ENCODE measurements at regions not wholly inside any gene's neighbourhood (a gene's known extent, or its start where the extent isn't known, plus 50 kb on each side); places are given as distances from the start of the nearest gene placed in this dataset.

DNA sequence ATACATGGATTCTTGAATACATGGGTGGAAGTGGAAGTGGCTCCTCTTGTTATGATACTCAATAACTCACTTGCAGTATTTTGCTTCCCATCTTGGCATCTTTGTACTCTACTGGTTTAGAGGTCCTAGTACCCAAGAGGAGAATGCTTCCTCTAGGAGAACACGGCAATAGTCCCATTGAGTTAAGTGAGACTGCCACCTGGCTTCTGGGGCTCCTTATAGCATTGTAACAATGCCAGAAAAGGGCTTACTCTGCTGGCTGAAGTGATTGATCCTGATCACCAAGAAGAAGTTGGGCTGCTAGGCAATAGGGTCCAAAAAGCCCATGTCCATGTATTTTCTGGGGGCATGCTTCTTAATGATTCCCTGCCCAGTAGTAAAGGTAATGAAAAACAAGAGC lies 627.6 kb upstream of the SGCD start:
- Histone ChIP-seq H3K9me3 (ENCODE audit: control insufficient read depth, insufficient read depth, low read depth, low read length) (peaks cover 3% of the 10 kb centered on the region; the same call in 1 of the 2 replicates), H3K27ac (ENCODE audit: low read length) (no peak overlapping the region), H3K27me3 (ENCODE audit: control insufficient read depth, insufficient read depth, low read length) (no peaks in the 10 kb centered on the region), H3K4me3 (ENCODE audit: low read depth in 2 of 2, low read length in 2 of 2) (no peak overlapping the region), H3K36me3 (ENCODE audit: control insufficient read depth, insufficient read depth, low read length) (no peaks in the 10 kb centered on the region), H3K4me1 (ENCODE audit: control insufficient read depth, insufficient read depth, low read length) (no peaks in the 10 kb centered on the region)
- BruUV-seq (replicated peaks) = no TSS peak
- in situ Hi-C loops (cut with HindIII; ENCODE audit: low pct_unique_long_range_greater_than_20kb, low sequenced_read_pairs) (no loop called here), intact Hi-C loops (cut with micrococcal nuclease; ENCODE audit: unreplicated experiment) (no loop called here)
- ChIA-PET CTCF (no interaction called here), POLR2A (no interaction called here)
- ATAC-seq (no peak), DNase-seq (ENCODE audit: low read depth, low spot score) (no peak)
- TF ChIP-seq, protein P1, sequence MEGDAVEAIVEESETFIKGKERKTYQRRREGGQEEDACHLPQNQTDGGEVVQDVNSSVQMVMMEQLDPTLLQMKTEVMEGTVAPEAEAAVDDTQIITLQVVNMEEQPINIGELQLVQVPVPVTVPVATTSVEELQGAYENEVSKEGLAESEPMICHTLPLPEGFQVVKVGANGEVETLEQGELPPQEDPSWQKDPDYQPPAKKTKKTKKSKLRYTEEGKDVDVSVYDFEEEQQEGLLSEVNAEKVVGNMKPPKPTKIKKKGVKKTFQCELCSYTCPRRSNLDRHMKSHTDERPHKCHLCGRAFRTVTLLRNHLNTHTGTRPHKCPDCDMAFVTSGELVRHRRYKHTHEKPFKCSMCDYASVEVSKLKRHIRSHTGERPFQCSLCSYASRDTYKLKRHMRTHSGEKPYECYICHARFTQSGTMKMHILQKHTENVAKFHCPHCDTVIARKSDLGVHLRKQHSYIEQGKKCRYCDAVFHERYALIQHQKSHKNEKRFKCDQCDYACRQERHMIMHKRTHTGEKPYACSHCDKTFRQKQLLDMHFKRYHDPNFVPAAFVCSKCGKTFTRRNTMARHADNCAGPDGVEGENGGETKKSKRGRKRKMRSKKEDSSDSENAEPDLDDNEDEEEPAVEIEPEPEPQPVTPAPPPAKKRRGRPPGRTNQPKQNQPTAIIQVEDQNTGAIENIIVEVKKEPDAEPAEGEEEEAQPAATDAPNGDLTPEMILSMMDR (IDR thresholded peaks at IDR 0.05) = no peak
- TF ChIP-seq POLR2AphosphoS5 (IDR thresholded peaks at IDR 0.05; ENCODE audit: low read depth, low read length) (no peak), SIN3A (IDR thresholded peaks at IDR 0.05; ENCODE audit: borderline replicate concordance, insufficient read depth, low read depth, low read length) (no peak), TCF7L2 (IDR thresholded peaks at IDR 0.05; ENCODE audit: low read depth, low read length) (no peak)
- TF ChIP-seq, protein P2, sequence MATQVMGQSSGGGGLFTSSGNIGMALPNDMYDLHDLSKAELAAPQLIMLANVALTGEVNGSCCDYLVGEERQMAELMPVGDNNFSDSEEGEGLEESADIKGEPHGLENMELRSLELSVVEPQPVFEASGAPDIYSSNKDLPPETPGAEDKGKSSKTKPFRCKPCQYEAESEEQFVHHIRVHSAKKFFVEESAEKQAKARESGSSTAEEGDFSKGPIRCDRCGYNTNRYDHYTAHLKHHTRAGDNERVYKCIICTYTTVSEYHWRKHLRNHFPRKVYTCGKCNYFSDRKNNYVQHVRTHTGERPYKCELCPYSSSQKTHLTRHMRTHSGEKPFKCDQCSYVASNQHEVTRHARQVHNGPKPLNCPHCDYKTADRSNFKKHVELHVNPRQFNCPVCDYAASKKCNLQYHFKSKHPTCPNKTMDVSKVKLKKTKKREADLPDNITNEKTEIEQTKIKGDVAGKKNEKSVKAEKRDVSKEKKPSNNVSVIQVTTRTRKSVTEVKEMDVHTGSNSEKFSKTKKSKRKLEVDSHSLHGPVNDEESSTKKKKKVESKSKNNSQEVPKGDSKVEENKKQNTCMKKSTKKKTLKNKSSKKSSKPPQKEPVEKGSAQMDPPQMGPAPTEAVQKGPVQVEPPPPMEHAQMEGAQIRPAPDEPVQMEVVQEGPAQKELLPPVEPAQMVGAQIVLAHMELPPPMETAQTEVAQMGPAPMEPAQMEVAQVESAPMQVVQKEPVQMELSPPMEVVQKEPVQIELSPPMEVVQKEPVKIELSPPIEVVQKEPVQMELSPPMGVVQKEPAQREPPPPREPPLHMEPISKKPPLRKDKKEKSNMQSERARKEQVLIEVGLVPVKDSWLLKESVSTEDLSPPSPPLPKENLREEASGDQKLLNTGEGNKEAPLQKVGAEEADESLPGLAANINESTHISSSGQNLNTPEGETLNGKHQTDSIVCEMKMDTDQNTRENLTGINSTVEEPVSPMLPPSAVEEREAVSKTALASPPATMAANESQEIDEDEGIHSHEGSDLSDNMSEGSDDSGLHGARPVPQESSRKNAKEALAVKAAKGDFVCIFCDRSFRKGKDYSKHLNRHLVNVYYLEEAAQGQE (IDR thresholded peaks at IDR 0.05; ENCODE audit: insufficient read depth in 1 of 2, low read depth in 2 of 2, low read length in 1 of 2) = no peak

DNA sequence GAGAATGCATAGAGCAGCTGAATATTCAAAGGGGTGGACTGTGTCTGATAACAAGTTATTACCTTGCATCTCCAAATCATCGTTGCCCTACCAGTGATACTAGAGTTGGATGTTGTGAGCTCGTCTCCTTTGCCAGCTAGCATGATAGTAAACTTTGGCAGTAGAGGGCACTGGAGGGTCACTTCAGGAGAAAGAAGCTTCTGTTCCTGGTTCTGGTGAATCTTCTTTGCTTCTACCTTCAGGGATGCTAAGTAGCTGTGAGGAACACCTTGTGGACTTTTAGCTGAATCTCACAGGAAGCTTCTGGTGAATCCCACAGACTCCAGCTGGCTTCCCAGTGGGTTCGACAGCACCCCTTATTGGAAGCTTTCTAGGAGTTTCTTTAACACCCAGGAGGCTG lies 626.6 kb upstream of the SGCD start:
- POLR2A ChIA-PET = no interaction called here
- intact Hi-C loops (cut with micrococcal nuclease; ENCODE audit: unreplicated experiment) (no loop called here), in situ Hi-C loops (cut with HindIII; ENCODE audit: low pct_unique_long_range_greater_than_20kb, low sequenced_read_pairs) (no loop called here)
- H3K27me3 ChIP-seq (ENCODE audit: control insufficient read depth, insufficient read depth, low read length) = no peaks in the 10 kb centered on the region
- no peak overlapping the region for H3K27ac ChIP-seq (ENCODE audit: low read length)
- DNase-seq (ENCODE audit: low read depth, low spot score) (no peak), ATAC-seq (no peak)
- peaks cover 3% of the 10 kb centered on the region; the same call in 1 of the 2 replicates for H3K9me3 ChIP-seq (ENCODE audit: control insufficient read depth, insufficient read depth, low read depth, low read length)
- TF ChIP-seq, protein P1 (IDR thresholded peaks at IDR 0.05) = peak; percentile 15; the same call in 1 of the 2 replicates
- no peak for TF ChIP-seq SIN3A (IDR thresholded peaks at IDR 0.05; ENCODE audit: borderline replicate concordance, insufficient read depth, low read depth, low read length)
- CTCF ChIA-PET = no interaction called here
- H3K36me3 ChIP-seq (ENCODE audit: control insufficient read depth, insufficient read depth, low read length) = no peaks in the 10 kb centered on the region
- no TSS peak for BruUV-seq (replicated peaks)
- no peaks in the 10 kb centered on the region for H3K4me1 ChIP-seq (ENCODE audit: control insufficient read depth, insufficient read depth, low read length)
- H3K4me3 ChIP-seq (ENCODE audit: low read depth in 2 of 2, low read length in 2 of 2) = no peak overlapping the region

DNA sequence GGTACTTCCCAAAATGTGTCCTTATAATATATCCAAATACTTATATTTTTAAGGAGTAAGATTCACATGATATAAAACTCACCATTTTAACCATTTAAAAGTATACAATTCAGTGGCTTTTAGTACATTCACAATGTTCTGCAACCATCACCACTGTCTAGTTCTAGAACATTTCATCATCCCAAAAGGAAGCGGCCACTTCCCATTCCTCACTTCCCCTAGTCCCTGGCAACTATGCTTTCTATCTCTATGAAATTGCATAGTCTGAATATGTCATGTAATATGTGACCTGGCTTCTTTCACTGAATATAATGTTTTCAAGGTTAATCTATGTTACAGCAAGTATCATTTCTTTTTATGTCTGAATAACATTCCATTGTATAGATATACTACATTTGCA lies 615.1 kb upstream of the SGCD start:
- no peaks in the 10 kb centered on the region for H3K9me3 ChIP-seq (ENCODE audit: control insufficient read depth, insufficient read depth, low read depth, low read length)
- H3K27me3 ChIP-seq (ENCODE audit: control insufficient read depth, insufficient read depth, low read length) = no peaks in the 10 kb centered on the region
- no peak overlapping the region for H3K4me3 ChIP-seq (ENCODE audit: low read depth in 2 of 2, low read length in 2 of 2)
- ATAC-seq (no peak), DNase-seq (ENCODE audit: low read depth, low spot score) (no peak)
- ChIA-PET CTCF (no interaction called here), POLR2A (no interaction called here)
- BruUV-seq (replicated peaks) = no TSS peak
- TF ChIP-seq SIN3A (IDR thresholded peaks at IDR 0.05; ENCODE audit: borderline replicate concordance, insufficient read depth, low read depth, low read length) (no peak), TCF7L2 (IDR thresholded peaks at IDR 0.05; ENCODE audit: low read depth, low read length) (no peak), POLR2AphosphoS5 (IDR thresholded peaks at IDR 0.05; ENCODE audit: low read depth, low read length) (no peak)
- TF ChIP-seq, protein P1 (IDR thresholded peaks at IDR 0.05) = no peak
- TF ChIP-seq, protein P2 (IDR thresholded peaks at IDR 0.05; ENCODE audit: insufficient read depth in 1 of 2, low read depth in 2 of 2, low read length in 1 of 2) = no peak
- in situ Hi-C loops (cut with HindIII; ENCODE audit: low pct_unique_long_range_greater_than_20kb, low sequenced_read_pairs) = no loop called here
- no peaks in the 10 kb centered on the region for H3K36me3 ChIP-seq (ENCODE audit: control insufficient read depth, insufficient read depth, low read length)
- no peaks in the 10 kb centered on the region for H3K4me1 ChIP-seq (ENCODE audit: control insufficient read depth, insufficient read depth, low read length)
- intact Hi-C loops (cut with micrococcal nuclease; ENCODE audit: unreplicated experiment) = no loop called here
- no peak overlapping the region for H3K27ac ChIP-seq (ENCODE audit: low read length)
